SHP77 treated with DMSO at 0.1 percent for 48 hours (cell line): ENCODE measurements at regions not wholly inside any gene's neighbourhood (a gene's known extent, or its start where the extent isn't known, plus 50 kb on each side); places are given as distances from the start of the nearest gene placed in this dataset.

ENCODE experiments used
- DNase-seq: peaks from one replicate; lab custom pipeline; 2025; lab: John Stamatoyannopoulos, UW

- DNase-seq, result no peak
Measured at GRCh38 chr6:112800916-112801315, 453.8 kb downstream of the RFPL4B start.

- DNase-seq, result no peak
Measured at GRCh38 chr6:112801468-112802080, 454.4 kb downstream of the RFPL4B start.

GRCh38 chr6:112802144-112802543 lies 455.0 kb downstream of the RFPL4B start:
- no peak for DNase-seq

GRCh38 chr6:112804638-112805330 lies 457.7 kb downstream of the RFPL4B start:
- DNase-seq, result no peak

GRCh38 chr6:112806163-112806865 lies 459.2 kb downstream of the RFPL4B start:
- no peak for DNase-seq

- DNase-seq, result no peak
Measured at GRCh38 chr6:112821476-112821875, 474.3 kb downstream of the RFPL4B start.

- DNase-seq, result no peak
Measured at GRCh38 chr6:112822769-112823168, 475.6 kb downstream of the RFPL4B start.

GRCh38 chr6:112827793-112828192 lies 480.7 kb downstream of the RFPL4B start:
- DNase-seq, result no peak

GRCh38 chr6:112831022-112831421 lies 483.9 kb downstream of the RFPL4B start:
- DNase-seq, result no peak

- DNase-seq, result peak; percentile 93
Measured at GRCh38 chr6:112833581-112834131, 486.5 kb downstream of the RFPL4B start.

GRCh38 chr6:112835078-112835477 lies 487.9 kb downstream of the RFPL4B start:
- no peak for DNase-seq

- no peak for DNase-seq
Measured at GRCh38 chr6:112839525-112839961, 492.4 kb downstream of the RFPL4B start.

- DNase-seq, result no peak
Measured at GRCh38 chr6:112841553-112842329, 494.6 kb downstream of the RFPL4B start.

- no peak for DNase-seq
Measured at GRCh38 chr6:112842330-112842685, 495.2 kb downstream of the RFPL4B start.

- DNase-seq, result no peak
Measured at GRCh38 chr6:112846681-112847080, 499.6 kb downstream of the RFPL4B start.

- no peak for DNase-seq
Measured at GRCh38 chr6:112851146-112851545, 504.0 kb downstream of the RFPL4B start.

GRCh38 chr6:112853162-112853561 lies 506.0 kb downstream of the RFPL4B start:
- no peak for DNase-seq

GRCh38 chr6:112863753-112864152 lies 516.6 kb downstream of the RFPL4B start:
- DNase-seq, result no peak

GRCh38 chr6:112865131-112865530 lies 518.0 kb downstream of the RFPL4B start:
- DNase-seq, result no peak

GRCh38 chr6:112874881-112875280 lies 527.8 kb downstream of the RFPL4B start:
- DNase-seq, result no peak

- DNase-seq, result no peak
Measured at GRCh38 chr6:112877134-112878100, 530.3 kb downstream of the RFPL4B start.
